ENCODE measurements at regions not wholly inside any gene's neighbourhood (a gene's known extent, or its start where the extent isn't known, plus 50 kb on each side); places are given as distances from the start of the nearest gene placed in this dataset.

DNA sequence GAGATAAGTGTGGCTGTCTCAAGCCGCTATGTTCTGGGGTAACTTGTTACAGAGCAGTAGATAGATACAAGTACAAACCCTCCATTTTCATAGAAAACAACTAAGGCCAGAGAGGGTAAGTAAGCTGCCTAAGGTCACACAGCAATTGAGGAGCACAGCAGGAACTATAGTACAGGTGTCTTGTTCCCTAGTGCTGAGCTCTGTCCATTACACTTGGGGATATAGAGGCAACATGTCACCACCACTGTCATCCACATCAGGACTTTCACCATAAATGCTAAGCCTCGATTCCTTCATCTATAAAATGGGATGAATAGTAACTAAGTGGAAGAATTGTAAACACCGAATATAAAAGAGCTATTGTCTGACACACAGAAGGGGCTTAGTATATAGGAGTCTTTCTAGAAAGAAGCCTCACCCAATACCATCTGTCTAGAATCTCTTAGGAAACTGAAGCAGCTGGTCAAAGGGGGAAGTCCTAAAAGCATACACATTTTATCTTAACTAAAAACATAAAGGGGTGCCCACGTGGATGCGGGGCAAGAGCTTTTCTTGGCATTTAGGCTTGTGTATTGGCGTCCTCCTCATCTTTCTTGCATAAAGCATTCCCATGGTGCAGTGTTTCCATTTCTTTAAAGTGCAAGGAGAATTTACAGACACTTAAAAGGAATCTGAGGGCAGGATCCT, 93.8 kb upstream of the ALX4 start:
- no peak for DNase-seq (ENCODE audit: low read depth)

GRCh38 chr11:44404301-44404700, 94.4 kb upstream of the ALX4 start:
- TF ChIP-seq, protein P1, sequence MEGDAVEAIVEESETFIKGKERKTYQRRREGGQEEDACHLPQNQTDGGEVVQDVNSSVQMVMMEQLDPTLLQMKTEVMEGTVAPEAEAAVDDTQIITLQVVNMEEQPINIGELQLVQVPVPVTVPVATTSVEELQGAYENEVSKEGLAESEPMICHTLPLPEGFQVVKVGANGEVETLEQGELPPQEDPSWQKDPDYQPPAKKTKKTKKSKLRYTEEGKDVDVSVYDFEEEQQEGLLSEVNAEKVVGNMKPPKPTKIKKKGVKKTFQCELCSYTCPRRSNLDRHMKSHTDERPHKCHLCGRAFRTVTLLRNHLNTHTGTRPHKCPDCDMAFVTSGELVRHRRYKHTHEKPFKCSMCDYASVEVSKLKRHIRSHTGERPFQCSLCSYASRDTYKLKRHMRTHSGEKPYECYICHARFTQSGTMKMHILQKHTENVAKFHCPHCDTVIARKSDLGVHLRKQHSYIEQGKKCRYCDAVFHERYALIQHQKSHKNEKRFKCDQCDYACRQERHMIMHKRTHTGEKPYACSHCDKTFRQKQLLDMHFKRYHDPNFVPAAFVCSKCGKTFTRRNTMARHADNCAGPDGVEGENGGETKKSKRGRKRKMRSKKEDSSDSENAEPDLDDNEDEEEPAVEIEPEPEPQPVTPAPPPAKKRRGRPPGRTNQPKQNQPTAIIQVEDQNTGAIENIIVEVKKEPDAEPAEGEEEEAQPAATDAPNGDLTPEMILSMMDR (conservative IDR thresholded peaks at IDR 0.05; ENCODE audit: control insufficient read depth, insufficient read depth, low read depth, low read length) = no peak
- no peak for DNase-seq (ENCODE audit: low read depth)
- H3K4me3 ChIP-seq (ENCODE audit: control insufficient read depth, low read depth, low read length) = no peak overlapping the region

More for the DNA sequence above, 93.8 kb upstream of the ALX4 start:
- H3K4me3 ChIP-seq (ENCODE audit: control insufficient read depth, low read depth, low read length) = no peak overlapping the region
- TF ChIP-seq, protein P1 (conservative IDR thresholded peaks at IDR 0.05; ENCODE audit: control insufficient read depth, insufficient read depth, low read depth, low read length) = no peak

DNA sequence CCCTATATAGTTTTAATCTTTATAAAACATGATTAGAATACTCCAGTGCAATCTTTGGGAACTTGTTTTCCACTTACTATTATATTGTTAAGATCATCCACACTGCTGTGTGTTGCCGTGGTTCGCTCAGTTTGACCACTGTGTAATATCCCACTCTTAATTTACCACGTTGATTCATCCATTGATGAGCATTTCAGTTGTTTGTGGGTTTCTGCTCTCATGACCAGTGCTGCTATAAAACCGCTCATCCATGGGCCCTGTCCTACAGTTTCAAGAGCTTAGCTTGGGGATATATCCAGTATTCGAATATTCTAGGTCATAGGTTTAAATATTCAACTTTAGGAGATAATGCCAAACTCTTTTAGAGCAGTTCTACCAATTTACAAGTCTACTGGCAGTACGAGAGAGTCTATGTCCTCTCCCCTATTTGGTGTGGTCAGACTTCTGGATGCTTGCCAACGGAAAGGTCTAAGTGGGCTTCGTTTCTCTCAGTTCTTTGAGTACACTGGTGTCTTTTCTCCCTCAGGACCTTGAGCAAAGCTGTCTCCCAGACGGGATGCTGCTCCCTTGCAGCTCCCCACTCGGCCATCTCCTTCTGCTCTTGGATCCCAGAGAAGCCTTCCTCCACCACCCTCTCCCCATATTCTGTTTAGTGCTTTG, 94.9 kb upstream of the ALX4 start:
- TF ChIP-seq, protein P1 (conservative IDR thresholded peaks at IDR 0.05; ENCODE audit: control insufficient read depth, insufficient read depth, low read depth, low read length) = no peak
- no peak overlapping the region for H3K4me3 ChIP-seq (ENCODE audit: control insufficient read depth, low read depth, low read length)
- DNase-seq (ENCODE audit: low read depth) = no peak

DNA sequence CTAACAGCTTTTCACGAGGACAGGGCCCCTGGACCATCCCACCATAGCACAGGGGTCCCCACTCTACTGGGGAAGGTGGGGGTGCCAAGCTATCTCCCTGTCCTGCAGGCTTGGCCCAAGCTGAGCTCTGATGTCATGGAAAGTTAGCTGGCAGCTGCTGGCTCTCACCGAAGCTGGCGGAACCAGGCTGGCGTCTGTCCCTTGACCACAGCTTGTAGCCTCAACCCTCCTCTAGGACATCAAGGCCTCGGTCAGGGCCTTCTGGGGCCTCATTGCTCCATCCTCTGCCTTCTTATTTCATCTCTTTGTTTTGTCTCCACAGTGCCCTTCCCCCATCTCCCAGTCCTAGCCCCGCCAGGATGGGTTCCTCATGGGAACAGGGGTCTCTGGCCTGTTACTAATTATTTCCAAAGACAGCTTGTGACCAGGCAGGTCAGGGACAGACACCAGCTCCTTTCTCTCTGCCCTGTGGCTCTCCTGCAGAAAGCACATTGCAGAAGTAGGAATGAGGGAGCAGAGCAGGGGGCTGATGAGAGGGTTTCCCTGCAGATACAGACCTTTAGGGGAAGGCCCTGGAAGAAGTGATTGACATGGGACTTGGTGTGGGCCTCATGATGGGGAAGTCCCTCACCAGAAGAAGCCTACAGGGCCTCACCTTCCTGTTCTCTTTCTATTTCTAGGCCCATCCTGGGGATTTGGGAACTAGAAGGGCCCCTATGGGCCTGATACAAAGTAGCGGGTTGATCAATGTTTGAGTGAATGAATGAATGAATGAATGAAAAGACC, 97.5 kb upstream of the ALX4 start:
- H3K4me3 ChIP-seq (ENCODE audit: control insufficient read depth, low read depth, low read length) = no peak overlapping the region
- DNase-seq (ENCODE audit: low read depth) = no peak
- TF ChIP-seq, protein P1 (conservative IDR thresholded peaks at IDR 0.05; ENCODE audit: control insufficient read depth, insufficient read depth, low read depth, low read length) = no peak

- no peak overlapping the region for H3K4me3 ChIP-seq (ENCODE audit: control insufficient read depth, low read depth, low read length)
- no peak for DNase-seq (ENCODE audit: low read depth)
- TF ChIP-seq, protein P1 (conservative IDR thresholded peaks at IDR 0.05; ENCODE audit: control insufficient read depth, insufficient read depth, low read depth, low read length) = no peak
These were observed 98.2 kb upstream of the ALX4 start for GRCh38 chr11:44408141-44408540.

GRCh38 chr11:44408711-44409470, 99.0 kb upstream of the ALX4 start:
- no peak for DNase-seq (ENCODE audit: low read depth)
- TF ChIP-seq, protein P1 (conservative IDR thresholded peaks at IDR 0.05; ENCODE audit: control insufficient read depth, insufficient read depth, low read depth, low read length) = no peak
- no peak overlapping the region for H3K4me3 ChIP-seq (ENCODE audit: control insufficient read depth, low read depth, low read length)
